Retinal pigment epithelial cell (primary cell): ENCODE measurements at regions not wholly inside any gene's neighbourhood (a gene's known extent, or its start where the extent isn't known, plus 50 kb on each side); places are given as distances from the start of the nearest gene placed in this dataset.
A peak's percentile ranks its signal among the peaks of the same experiment; 100 is the strongest.

Experiments
- DNase-seq: peaks from one replicate; pipeline ENCODE4 v3.0.0-alpha.2; 2010; ENCODE audit warnings: low read depth
- H3K4me3 ChIP-seq: 2 replicates; pipeline ENCODE4 v1.5.1; 2011; ENCODE audit warnings: mild to moderate bottlenecking, low read length, control low read depth, moderate library complexity
- TF ChIP-seq, protein P1 (sequence below): conservative IDR thresholded peaks from 2 replicates; pipeline ENCODE4 v1.5.1; 2011; ENCODE audit warnings: low read depth, low read length, control low read depth, inconsistent platforms

DNA sequence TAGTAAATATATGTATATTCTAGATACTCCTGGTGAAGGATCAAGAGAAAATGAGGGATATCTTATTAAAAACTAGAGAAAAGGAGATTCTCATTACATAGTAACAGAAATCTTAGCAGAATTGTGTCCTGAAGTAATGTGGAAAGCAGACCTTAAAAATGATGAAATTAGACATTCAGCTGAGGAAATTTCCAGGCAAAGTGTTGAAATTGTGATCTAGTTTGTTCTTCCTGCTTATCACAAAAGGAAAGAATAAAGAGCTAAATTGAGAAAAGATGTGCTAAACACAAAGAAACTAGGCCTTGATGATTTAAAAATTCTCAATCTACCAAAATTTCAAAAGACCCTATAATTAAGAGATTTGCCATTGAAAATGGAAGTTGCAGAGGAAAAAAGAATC lies 362.6 kb upstream of the PLSCR5 start:
- TF ChIP-seq, protein P1, sequence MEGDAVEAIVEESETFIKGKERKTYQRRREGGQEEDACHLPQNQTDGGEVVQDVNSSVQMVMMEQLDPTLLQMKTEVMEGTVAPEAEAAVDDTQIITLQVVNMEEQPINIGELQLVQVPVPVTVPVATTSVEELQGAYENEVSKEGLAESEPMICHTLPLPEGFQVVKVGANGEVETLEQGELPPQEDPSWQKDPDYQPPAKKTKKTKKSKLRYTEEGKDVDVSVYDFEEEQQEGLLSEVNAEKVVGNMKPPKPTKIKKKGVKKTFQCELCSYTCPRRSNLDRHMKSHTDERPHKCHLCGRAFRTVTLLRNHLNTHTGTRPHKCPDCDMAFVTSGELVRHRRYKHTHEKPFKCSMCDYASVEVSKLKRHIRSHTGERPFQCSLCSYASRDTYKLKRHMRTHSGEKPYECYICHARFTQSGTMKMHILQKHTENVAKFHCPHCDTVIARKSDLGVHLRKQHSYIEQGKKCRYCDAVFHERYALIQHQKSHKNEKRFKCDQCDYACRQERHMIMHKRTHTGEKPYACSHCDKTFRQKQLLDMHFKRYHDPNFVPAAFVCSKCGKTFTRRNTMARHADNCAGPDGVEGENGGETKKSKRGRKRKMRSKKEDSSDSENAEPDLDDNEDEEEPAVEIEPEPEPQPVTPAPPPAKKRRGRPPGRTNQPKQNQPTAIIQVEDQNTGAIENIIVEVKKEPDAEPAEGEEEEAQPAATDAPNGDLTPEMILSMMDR, result no peak
- no peak overlapping the region for H3K4me3 ChIP-seq

DNA sequence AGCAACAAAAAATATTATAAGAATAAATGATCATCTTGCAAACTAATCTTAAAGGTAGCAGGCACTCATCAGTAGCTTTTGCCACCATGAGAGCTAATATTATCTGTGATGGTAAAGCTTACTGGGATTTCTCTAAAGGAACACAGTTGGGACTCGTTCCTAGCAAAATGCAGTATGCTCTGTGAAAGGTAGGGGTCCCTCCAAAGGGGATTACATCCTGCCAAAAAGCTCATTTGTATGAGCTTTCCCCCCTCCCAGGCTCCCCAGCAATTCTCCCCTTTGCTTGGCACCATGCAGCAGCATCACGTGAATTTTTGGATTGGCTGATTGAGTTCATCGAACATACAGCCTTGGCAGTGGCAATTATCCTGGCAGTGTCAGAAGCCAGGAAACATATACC lies 361.0 kb upstream of the PLSCR5 start:
- TF ChIP-seq, protein P1, result no peak
- H3K4me3 ChIP-seq, result no peak overlapping the region
- no peak for DNase-seq

More for the DNA sequence above, 362.6 kb upstream of the PLSCR5 start:
- no peak for DNase-seq

DNA sequence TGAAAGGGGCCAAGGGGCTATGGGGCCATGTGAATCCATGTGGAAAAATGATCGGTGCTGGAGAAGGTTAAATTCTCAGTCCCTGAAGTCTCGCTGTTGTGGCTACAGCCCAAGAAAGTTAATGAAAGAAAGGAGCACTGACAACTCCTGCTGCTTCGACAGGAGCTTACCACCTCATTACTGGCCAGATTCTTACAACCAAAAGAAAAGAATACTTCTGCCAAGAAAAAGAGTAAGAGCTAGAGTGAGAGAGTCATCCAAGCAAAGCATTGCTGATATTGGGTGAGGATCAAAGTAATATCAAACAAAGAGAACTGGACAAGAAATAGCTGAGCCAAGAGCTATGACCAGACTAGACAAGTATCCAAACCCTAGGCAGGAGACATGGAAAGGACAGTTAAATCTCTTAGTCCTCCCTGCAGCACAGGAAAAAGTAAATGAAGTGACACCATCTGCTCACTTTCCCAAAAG lies 348.4 kb upstream of the PLSCR5 start:
- DNase-seq, result no peak
- no peak overlapping the region for H3K4me3 ChIP-seq
- TF ChIP-seq, protein P1, result no peak

DNA sequence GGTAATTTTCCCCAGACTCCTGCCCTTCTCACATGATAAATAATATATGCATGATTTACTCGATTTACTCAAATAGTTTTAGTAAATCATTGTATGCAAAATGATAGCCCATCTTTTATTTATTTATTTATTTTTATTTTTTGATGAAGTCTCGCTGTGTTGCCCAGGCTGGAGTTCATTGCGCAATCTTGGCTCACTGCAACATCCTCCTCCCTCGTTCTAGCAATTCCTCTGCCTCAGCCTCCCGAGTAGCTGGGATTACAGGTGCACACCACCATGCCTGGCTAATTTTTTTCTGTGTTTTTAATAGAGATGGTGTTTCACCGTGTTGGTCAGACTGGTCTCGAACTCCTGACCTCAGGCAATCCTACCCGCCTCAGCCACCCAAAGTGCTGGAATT lies 343.8 kb upstream of the PLSCR5 start:
- TF ChIP-seq, protein P1, result no peak

DNA sequence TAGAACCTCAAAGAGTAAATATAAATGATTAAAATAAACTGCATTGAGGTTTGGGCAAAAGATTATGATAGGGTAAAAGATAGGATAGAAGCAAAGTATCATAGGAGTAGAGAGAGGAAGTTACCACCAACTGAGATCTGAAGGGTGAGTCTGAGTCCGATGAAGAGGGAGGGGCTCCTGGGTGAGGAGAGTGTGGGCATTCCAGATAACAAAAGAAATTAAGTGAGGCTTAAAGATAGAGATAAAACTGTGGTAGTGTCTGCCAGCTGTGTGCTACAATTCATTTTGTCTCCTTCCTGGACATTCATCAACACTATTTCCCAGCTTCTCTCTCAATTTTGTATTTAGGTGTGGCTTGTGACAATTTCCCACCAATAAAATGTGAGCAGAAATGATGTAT lies 343.0 kb upstream of the PLSCR5 start:
- TF ChIP-seq, protein P1, result no peak
- DNase-seq, result no peak
- H3K4me3 ChIP-seq, result no peak overlapping the region

More for the DNA sequence above, 343.8 kb upstream of the PLSCR5 start:
- no peak overlapping the region for H3K4me3 ChIP-seq
- no peak for DNase-seq

DNA sequence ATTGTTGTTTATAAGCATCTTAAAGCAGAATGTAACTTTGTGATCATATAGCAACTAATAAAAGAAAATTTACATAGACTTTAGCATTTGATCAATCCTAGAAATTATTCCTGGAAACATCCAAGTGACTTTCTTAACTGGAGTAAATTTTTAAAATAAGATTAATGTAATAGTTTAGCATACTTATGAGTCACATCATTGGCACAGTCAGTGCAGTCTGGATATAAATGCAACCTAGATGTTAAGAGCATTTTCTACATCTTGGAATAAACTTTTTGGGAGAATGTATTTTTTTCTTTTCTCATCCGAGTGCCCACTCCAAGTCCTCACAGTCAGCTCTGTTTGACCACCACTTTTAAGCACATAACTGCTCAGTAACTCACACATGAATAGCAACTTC lies 324.6 kb upstream of the PLSCR5 start:
- DNase-seq, result peak; percentile 1
- no peak overlapping the region for H3K4me3 ChIP-seq
- TF ChIP-seq, protein P1, result no peak

DNA sequence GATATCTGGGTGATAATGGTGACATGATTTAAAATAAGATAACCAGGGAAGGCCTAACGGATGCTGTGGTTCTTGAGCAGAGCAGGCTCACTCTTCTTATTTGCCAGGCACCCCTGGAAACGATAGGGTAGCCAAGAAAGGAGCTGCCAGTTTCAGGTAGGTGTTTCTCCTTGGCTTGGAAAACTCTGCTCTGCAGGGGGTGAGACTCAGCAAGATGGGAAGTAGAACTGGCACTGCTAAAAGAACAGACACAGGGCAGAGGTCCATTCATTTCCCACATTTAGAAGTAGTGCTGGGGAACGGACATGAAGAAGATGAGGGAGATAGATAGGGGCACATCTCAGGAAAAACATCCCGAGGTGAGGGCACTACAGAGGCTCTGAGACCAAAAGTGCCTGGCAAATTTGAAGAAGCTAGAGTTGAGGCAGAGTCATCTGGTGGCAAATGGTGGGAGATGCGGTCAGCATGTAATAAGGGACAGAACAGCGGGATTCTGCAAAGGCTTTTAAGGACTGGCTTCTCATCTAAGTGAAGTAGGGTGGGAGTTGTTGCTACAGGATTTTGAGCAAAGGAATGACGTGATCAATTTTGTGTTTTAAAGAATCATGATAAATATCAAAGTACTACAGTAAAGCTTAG lies 323.4 kb upstream of the PLSCR5 start:
- no peak for DNase-seq
- TF ChIP-seq, protein P1, result no peak
- H3K4me3 ChIP-seq, result no peak overlapping the region
